Gastroesophageal sphincter (tissue), 4 donors: ENCODE measurements at regions not wholly inside any gene's neighbourhood (a gene's known extent, or its start where the extent isn't known, plus 50 kb on each side); places are given as distances from the start of the nearest gene placed in this dataset.

ENCODE experiments used
- ATAC-seq: fragments of 150-250 bp; one replicate; pipeline ENCODE4 v1.9.1; 2016; ENCODE audit warnings: mild to moderate bottlenecking, moderate library complexity
- H3K27ac ChIP-seq, 4 donors: fragments of 200-600 bp; sonication (generic) in 3 of 4; 1 replicate in 3 of 4; 2 replicates in 1 of 4; pipeline ENCODE4 v1.5.1; 2016 to 2019
- H3K27me3 ChIP-seq: fragments of 200-600 bp; sonication (generic); one replicate; pipeline ENCODE4 v1.5.1; 2019
- H3K36me3 ChIP-seq, 2 donors: fragments of 200-600 bp; sonication (generic); one replicate each; pipeline ENCODE4 v1.5.1; 2019; ENCODE audit warnings: control low read depth in 1 of 2
- H3K4me1 ChIP-seq, 3 donors: fragments of 200-600 bp; sonication (generic); 1 replicate in 2 of 3; 2 replicates in 1 of 3; pipeline ENCODE4 v1.5.1; 2016 to 2019; ENCODE audit warnings: control low read depth in 2 of 3
- H3K4me3 ChIP-seq, 2 donors: fragments of 200-600 bp; sonication (generic); one replicate each; pipeline ENCODE4 v1.5.1; 2019; ENCODE audit warnings: mild to moderate bottlenecking in 1 of 2, moderate library complexity in 1 of 2
- H3K9me3 ChIP-seq, 3 donors: fragments of 200-600 bp; sonication (generic); one replicate each; pipeline ENCODE4 v1.5.1; 2017 to 2019; ENCODE audit warnings: control low read depth in 2 of 3
- EP300 ChIP-seq: sonication (generic); formaldehyde crosslinking; IDR thresholded peaks from one replicate; pipeline ENCODE4 v1.6.1; 2017; ENCODE audit warnings: antibody characterized with exemption, mild to moderate bottlenecking
- POLR2A ChIP-seq, 2 donors: fragments of 450-650 bp; IDR thresholded peaks; one replicate each; pipeline ENCODE4 v1.6.1; 2017; ENCODE audit warnings: antibody characterized with exemption in 2 of 2, mild to moderate bottlenecking in 2 of 2, moderate library complexity in 1 of 2
- POLR2AphosphoS5 ChIP-seq: sonication (generic); formaldehyde crosslinking; IDR thresholded peaks from one replicate; pipeline ENCODE4 v1.6.1; 2017; ENCODE audit warnings: antibody characterized with exemption
- WGBS, 2 donors: methylation state at CpG; one replicate each; pipeline ENCODE4 v1.1.5; 2018; ENCODE audit warnings: low coverage in 1 of 2; 5-methylcytosine and 5-hydroxymethylcytosine counted together
- small RNA-seq, 4 donors: library from RNA; depleted of rRNA; stranded (forward); fragments of <200 nt; gene quantifications; one replicate each; pipeline ENCODE3, GENCODE V24; 2016
- TF ChIP-seq, protein P1 (sequence below), 4 experiments: fragments of 200-600 bp in 2 of 4; fragments of 450-650 bp in 2 of 4; sonication (generic) in 1 of 4; IDR thresholded peaks; one replicate each; pipeline ENCODE4 v1.5.1; 2017 to 2019; ENCODE audit warnings: antibody characterized with exemption in 4 of 4, mild to moderate bottlenecking in 2 of 4, moderate library complexity in 2 of 4

DNA sequence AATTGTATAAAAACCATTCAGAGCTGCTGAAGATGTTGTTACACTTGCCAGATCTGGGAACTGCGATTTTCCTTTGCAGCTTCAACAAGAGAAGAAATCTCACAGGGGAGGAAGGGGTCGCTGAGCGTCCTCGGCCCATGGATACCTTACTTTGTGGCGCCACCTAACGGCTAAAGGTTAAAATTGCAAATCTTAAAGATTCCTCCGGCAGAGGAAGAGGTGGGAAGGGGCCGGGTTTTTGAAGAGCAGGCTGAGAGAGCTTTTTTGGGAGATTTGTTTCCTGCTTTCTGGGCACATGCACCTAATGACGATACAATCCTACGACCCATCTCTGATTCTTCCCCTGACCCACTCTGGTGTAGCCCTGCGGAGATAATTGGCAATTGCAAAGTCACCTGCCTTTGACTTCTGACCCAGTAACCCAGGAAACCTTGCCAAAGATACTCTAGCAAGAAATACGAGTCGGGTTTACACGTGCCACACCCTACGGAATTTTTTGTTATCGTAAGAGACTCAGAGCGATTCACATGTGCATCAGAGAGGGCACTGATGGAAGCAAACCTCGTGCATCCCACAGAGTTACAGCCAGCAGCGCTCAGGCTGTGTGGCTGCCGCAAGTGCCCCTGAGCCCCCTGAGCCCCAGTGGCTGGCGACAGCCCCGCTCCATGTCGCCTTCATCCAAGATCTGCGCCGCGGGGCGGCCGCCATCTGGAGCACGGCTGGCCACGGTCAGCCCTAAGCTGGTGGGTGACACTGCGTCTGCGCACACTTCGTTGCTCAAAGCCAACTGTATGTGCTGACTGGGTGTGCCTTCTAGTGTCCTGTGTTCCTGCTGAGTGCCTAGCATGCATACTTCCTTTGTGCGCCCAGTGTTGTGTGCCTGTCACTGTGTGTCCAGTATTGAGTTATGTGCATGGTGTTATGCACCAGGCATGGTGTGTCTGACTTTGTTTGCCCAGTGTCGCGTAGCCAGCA is 55.2 kb upstream of the CHRNA7 start:
- TF ChIP-seq, protein P1, sequence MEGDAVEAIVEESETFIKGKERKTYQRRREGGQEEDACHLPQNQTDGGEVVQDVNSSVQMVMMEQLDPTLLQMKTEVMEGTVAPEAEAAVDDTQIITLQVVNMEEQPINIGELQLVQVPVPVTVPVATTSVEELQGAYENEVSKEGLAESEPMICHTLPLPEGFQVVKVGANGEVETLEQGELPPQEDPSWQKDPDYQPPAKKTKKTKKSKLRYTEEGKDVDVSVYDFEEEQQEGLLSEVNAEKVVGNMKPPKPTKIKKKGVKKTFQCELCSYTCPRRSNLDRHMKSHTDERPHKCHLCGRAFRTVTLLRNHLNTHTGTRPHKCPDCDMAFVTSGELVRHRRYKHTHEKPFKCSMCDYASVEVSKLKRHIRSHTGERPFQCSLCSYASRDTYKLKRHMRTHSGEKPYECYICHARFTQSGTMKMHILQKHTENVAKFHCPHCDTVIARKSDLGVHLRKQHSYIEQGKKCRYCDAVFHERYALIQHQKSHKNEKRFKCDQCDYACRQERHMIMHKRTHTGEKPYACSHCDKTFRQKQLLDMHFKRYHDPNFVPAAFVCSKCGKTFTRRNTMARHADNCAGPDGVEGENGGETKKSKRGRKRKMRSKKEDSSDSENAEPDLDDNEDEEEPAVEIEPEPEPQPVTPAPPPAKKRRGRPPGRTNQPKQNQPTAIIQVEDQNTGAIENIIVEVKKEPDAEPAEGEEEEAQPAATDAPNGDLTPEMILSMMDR (IDR thresholded peaks at IDR 0.05), result peak in 2 of 4 experiments; percentile 28 to 52
- no peak for TF ChIP-seq POLR2A (IDR thresholded peaks at IDR 0.05)
- WGBS, 2 donors, result 0 to 10% methylated on average over 8 to 12 of the region's 36 CpGs
- Histone ChIP-seq H3K4me3 (peak overlapping the region in 1 of 2 donors; percentile 22), H3K9me3 (no peaks in the 10 kb centered on the region), H3K27me3 (peaks cover 51% of the 10 kb centered on the region), H3K36me3 (no peaks in the 10 kb centered on the region), H3K27ac (no peak overlapping the region), H3K4me1 (peaks cover 0 to 11% (median 4%) of the 10 kb centered on the region in 3 donors)
- ATAC-seq, result no peak

DNA sequence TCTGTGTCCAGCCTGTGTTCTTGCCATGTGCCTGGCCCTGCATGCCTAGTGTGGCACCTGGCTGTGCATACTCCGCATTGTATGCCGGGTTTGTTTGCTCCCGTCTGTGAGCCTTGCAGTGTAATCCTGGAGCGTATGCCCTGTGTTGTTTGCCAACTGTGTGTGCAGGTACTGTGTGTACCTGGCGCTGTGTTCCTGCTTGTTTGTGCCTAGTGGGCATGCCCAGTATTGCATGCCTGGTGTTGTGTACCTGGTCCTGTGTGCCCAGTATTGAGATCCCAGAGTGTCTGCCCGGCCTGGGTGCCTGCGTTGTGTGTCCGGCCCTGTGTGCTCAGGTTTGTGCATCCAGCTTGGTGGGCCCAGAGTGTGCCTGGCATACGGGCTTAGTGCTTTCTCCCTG is 54.5 kb upstream of the CHRNA7 start:
- 67% methylated on average over 1 of the region's 9 CpGs; no CpG with 5 or more reads in 1 of the 2 donors for WGBS, 2 donors
- no peak for ATAC-seq
- Histone ChIP-seq H3K4me3 (no peak overlapping the region), H3K27ac (no peak overlapping the region), H3K27me3 (peaks cover 49% of the 10 kb centered on the region), H3K36me3 (no peaks in the 10 kb centered on the region), H3K9me3 (no peaks in the 10 kb centered on the region), H3K4me1 (peaks cover 0 to 11% (median 4%) of the 10 kb centered on the region in 3 donors)
- TF ChIP-seq POLR2AphosphoS5 (no peak), EP300 (no peak), POLR2A (IDR thresholded peaks at IDR 0.05) (no peak)
- TF ChIP-seq, protein P1 (IDR thresholded peaks at IDR 0.05), result no peak

DNA sequence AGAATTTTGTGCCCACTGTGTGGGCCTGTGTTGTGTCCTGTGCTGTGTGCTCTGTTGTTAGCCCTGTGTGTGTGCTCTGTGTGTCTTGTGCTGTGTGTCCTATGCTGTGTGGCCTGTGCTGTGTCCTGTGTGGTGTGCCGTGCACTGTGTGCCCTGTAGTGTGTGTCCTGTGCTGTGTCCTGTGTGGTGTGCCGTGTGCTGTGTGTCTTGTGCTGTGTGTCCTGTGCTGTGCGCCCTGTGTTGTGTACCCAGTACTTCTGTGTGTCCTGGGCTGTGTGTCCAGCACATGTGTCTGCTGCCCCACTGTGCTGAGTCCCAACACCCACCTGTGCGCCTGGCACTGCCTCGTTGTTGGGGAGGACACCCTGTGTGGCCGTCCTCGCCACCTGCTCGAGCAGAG is 53.2 kb upstream of the CHRNA7 start:
- no peak overlapping the region for H3K4me3 ChIP-seq
- H3K27ac ChIP-seq, result no peak overlapping the region
- peaks cover 0 to 11% (median 4%) of the 10 kb centered on the region in 3 donors for H3K4me1 ChIP-seq
- ATAC-seq, result no peak
- peaks cover 49% of the 10 kb centered on the region for H3K27me3 ChIP-seq
- H3K9me3 ChIP-seq, result no peaks in the 10 kb centered on the region
- H3K36me3 ChIP-seq, result no peaks in the 10 kb centered on the region
- TF ChIP-seq EP300 (no peak), POLR2A (IDR thresholded peaks at IDR 0.05) (no peak), POLR2AphosphoS5 (no peak)
- TF ChIP-seq, protein P1 (IDR thresholded peaks at IDR 0.05), result no peak
- 40 to 60% methylated on average over 1 to 4 of the region's 8 CpGs for WGBS, 2 donors

DNA sequence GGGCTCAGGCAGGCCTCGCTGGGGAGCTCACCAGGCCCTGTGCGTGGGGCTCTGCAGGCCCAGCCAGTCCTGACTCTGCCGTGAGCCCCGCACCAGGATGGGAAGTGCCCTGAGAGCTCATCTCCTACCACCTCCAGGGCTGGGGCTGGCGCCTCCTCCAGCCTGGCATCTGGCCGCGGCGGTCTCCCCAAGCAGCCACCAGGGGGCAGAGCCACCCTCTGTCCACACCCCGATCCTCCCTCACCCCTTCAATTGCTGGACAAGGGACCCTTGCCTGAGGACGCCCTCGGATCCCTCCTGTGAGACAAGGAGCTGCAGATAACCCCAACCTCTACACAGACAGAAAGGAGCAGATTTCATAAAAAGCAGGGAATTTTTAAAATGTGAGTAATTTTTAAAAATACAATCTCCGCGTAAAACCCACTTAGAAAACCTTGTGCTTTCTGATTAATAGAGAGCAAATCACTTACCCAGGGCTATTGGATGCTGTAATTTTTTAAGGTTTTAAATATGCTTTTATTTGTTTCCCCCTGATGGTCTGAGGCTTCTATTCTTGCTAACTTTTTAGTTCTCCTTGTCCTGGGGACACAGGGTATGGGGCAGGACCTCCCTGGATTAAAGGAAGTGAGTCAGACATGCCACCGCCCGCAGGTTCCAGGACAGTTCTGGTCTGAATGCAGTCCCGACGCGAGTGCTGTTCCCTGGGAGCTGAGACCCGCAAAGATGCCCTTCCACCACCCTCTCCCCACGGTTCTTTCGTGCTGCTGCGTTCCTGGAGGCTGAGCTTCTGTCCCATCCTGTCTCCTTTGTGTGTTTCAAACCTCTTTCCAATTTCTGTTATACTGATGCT is 52.3 kb upstream of the CHRNA7 start:
- Histone ChIP-seq H3K27me3 (peaks cover 49% of the 10 kb centered on the region), H3K36me3 (no peaks in the 10 kb centered on the region), H3K27ac (no peak overlapping the region), H3K4me1 (peaks cover 0 to 11% (median 4%) of the 10 kb centered on the region in 3 donors), H3K9me3 (no peaks in the 10 kb centered on the region), H3K4me3 (no peak overlapping the region)
- TF ChIP-seq, protein P1 (IDR thresholded peaks at IDR 0.05), result peak in 3 of 4 experiments; percentile 54 to 85 (median 72)
- TF ChIP-seq POLR2AphosphoS5 (no peak), POLR2A (IDR thresholded peaks at IDR 0.05) (no peak)
- no peak for ATAC-seq
- WGBS, 2 donors, result 47 to 50% methylated on average over 8 to 10 of the region's 22 CpGs

Small RNA genes lying in the stretch of these regions (small RNA-seq; reads per million reads assigned to genes)
- gene AC026951.2, result 0 reads per million in 4 donors
- gene RF00425, result 0 reads per million in 4 donors
